Peyer's patch (tissue), 4 donors: ENCODE measurements at regions not wholly inside any gene's neighbourhood (a gene's known extent, or its start where the extent isn't known, plus 50 kb on each side); places are given as distances from the start of the nearest gene placed in this dataset.

ENCODE experiments used
- CTCF ChIP-seq, 6 experiments: fragments of 450-650 bp in 4 of 6; fragments of 200-600 bp in 2 of 6; sonication (generic) in 1 of 6; IDR thresholded peaks; one replicate each; pipeline ENCODE4 v1.5.1; 2017 to 2019; ENCODE audit warnings: antibody characterized with exemption in 6 of 6, mild to moderate bottlenecking in 3 of 6, moderate library complexity in 1 of 6
- POLR2A ChIP-seq, 2 donors: fragments of 450-650 bp; IDR thresholded peaks; one replicate each; pipeline ENCODE4 v1.5.1; 2017; ENCODE audit warnings: antibody characterized with exemption in 2 of 2, mild to moderate bottlenecking in 2 of 2, moderate library complexity in 2 of 2

GRCh38 chr14:51473351-51473750 is 178.4 kb upstream of the FRMD6 start:
- TF ChIP-seq CTCF (IDR thresholded peaks at IDR 0.05): no peak
- TF ChIP-seq POLR2A (IDR thresholded peaks at IDR 0.05): no peak
